ENCODE measurements at regions not wholly inside any gene's neighbourhood (a gene's known extent, or its start where the extent isn't known, plus 50 kb on each side); places are given as distances from the start of the nearest gene placed in this dataset.

GRCh38 chr9:135198144-135198543 is 110.7 kb downstream of the OLFM1 start:
- TF ChIP-seq POLR2A (IDR thresholded peaks at IDR 0.05) (no peak), CTCF (IDR thresholded peaks at IDR 0.05) (no peak)
- no peak overlapping the region for H3K4me3 ChIP-seq (ENCODE audit: low read depth, poor library complexity, severe bottlenecking)
- intact Hi-C loops (cut with DNase I; ENCODE audit: low total_unique reads): no loop called here
- 30 to 37% methylated on average over 15 of the region's 15 CpGs for WGBS, 2 donors
- DNase-seq (ENCODE audit: low spot score in 2 of 2): no peak

DNA sequence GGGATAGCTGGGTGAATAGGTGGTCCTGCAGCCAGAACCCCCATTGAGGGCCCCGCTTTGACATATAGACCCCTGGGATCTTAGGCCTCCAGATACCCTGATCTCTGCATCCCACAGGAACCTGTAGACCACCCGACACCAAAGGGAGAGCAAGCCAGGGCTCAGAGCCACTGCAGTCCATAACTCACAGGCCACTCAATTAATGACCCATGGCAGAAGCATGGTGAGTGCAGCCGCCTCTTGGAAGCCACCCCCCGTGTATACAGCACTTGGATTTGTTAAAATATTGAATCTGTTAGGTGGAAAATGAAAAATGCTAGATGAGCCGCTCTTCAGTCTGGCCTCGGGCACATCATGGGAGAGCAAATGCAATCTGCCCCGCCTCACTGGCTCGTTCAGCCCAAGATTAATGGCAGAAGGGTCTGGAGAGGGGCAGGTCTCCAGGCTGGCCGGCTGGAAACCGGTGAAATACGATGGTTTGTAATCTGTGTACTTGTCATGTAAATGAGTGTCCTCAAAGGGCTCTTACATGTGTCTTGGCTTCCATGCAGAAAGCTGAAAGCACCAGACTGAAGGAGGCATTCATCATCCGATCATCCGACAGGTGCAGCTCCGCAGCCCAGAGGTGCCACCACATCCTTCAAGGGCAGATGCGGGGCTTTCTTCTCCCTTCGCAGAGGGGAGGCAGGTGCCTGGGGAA is 111.3 kb downstream of the OLFM1 start:
- H3K4me3 ChIP-seq (ENCODE audit: low read depth, poor library complexity, severe bottlenecking): no peak overlapping the region
- 32 to 36% methylated on average over 15 to 16 of the region's 16 CpGs for WGBS, 2 donors
- intact Hi-C loops (cut with DNase I; ENCODE audit: low total_unique reads): no loop called here
- DNase-seq (ENCODE audit: low spot score in 2 of 2): no peak
- TF ChIP-seq POLR2A (IDR thresholded peaks at IDR 0.05) (no peak), CTCF (IDR thresholded peaks at IDR 0.05) (no peak)

- intact Hi-C loops (cut with DNase I; ENCODE audit: low total_unique reads): no loop called here
Observed at GRCh38 chr9:135199489-135199888, 112.0 kb downstream of the OLFM1 start.

GRCh38 chr9:135201711-135202110 is 114.2 kb downstream of the OLFM1 start:
- intact Hi-C loops (cut with DNase I; ENCODE audit: low total_unique reads): no loop called here
- TF ChIP-seq CTCF (IDR thresholded peaks at IDR 0.05) (no peak), POLR2A (IDR thresholded peaks at IDR 0.05) (no peak)
- H3K4me3 ChIP-seq (ENCODE audit: low read depth, poor library complexity, severe bottlenecking): no peak overlapping the region
- DNase-seq (ENCODE audit: low spot score in 2 of 2): no peak
- 86 to 89% methylated on average over 9 of the region's 9 CpGs for WGBS, 2 donors

More at GRCh38 chr9:135199489-135199888, 112.0 kb downstream of the OLFM1 start:
- H3K4me3 ChIP-seq (ENCODE audit: low read depth, poor library complexity, severe bottlenecking): no peak overlapping the region
- no peak for TF ChIP-seq CTCF (IDR thresholded peaks at IDR 0.05)
- no peak for TF ChIP-seq POLR2A (IDR thresholded peaks at IDR 0.05)
- DNase-seq (ENCODE audit: low spot score in 2 of 2): no peak
- 76 to 81% methylated on average over 5 of the region's 5 CpGs for WGBS, 2 donors

- 91% methylated on average over 8 of the region's 8 CpGs for WGBS, 2 donors
- no peak for TF ChIP-seq CTCF (IDR thresholded peaks at IDR 0.05)
- no peak for TF ChIP-seq POLR2A (IDR thresholded peaks at IDR 0.05)
- intact Hi-C loops (cut with DNase I; ENCODE audit: low total_unique reads): no loop called here
- no peak for DNase-seq (ENCODE audit: low spot score in 2 of 2)
- no peak overlapping the region for H3K4me3 ChIP-seq (ENCODE audit: low read depth, poor library complexity, severe bottlenecking)
Observed at GRCh38 chr9:135204177-135204576, 116.7 kb downstream of the OLFM1 start.

DNA sequence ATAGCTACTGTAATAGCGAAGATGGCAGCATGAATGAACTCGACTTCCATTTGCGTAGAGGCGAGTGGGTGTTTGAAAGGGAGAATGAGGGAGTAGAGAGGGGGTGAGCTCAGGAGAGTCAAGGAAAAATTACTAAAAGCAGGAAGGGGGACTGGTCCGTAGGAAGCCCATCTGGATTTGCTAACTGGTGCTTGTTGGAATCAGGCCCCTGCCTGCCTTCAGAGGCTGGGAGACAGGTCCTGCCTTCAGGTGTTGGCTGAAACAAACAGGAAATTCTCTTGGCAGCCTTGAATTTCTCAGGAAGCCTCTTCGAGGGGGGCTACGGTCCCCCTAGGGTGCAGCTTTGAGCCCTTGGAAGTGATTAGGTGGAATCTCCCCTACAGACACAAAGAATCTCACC is 121.7 kb downstream of the OLFM1 start:
- no peak overlapping the region for H3K4me3 ChIP-seq (ENCODE audit: low read depth, poor library complexity, severe bottlenecking)
- intact Hi-C loops (cut with DNase I; ENCODE audit: low total_unique reads): no loop called here
- WGBS, 2 donors: 59 to 60% methylated on average over 7 of the region's 7 CpGs
- no peak for DNase-seq (ENCODE audit: low spot score in 2 of 2)
- TF ChIP-seq POLR2A (IDR thresholded peaks at IDR 0.05) (no peak), CTCF (IDR thresholded peaks at IDR 0.05) (no peak)
